ENCODE measurements at regions not wholly inside any gene's neighbourhood (a gene's known extent, or its start where the extent isn't known, plus 50 kb on each side); places are given as distances from the start of the nearest gene placed in this dataset.

DNA sequence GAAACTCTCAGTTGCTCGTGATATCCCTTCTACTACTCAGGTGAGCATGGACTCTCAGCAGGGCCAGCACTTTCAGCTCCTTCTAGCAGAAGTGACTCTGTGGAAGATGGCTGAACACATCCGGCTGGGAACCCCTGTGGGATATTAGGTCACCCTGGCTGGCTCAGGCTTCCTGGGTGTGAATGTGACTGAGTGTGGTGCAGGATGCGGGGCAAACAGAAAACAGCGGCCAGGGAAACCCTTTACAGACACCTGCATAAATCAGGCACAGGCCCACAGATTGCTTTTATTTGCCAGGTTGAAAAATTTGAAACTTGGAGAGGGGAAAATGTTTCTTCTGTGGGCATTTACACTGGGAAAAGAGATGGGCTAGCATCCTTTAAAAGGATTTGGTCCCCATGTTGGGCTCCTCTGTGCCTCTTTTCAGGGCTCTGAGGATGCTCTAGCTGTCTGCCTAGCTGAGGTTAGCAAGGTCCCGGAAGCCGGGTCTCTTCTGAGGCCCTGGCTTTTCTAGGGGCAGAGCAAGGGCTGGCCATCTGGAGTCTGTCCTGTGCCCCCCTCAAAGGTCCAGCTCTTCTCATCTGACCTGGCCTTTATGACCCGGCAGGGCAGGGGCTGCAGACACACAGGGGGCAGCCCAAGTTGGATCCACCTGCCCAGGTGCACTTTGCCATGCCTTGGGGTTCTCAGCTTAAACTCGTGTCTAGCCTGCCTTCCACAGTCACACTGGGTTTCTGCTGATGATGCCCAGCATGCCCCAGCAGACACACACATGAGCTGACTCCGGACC, 243.0 kb downstream of the SIPA1L2 start:
- FAIRE-seq: no peak
- Histone ChIP-seq H2AFZ (ENCODE audit: low read depth, low read length) (no peak overlapping the region), H3K4me1 (replicated peaks in 1 of 2; ENCODE audit: control insufficient read depth in 2 of 2, insufficient read depth in 2 of 2, low read length in 2 of 2) (no peaks in the 10 kb centered on the region), H3K9me1 (ENCODE audit: control insufficient read depth, insufficient read depth, low read length) (no peaks in the 10 kb centered on the region), H3K79me2 (ENCODE audit: control insufficient read depth, insufficient read depth, low read length) (no peaks in the 10 kb centered on the region), H3K27me3 (ENCODE audit: control insufficient read depth in 2 of 2, insufficient read depth in 2 of 2, low read length in 2 of 2) (no peaks in the 10 kb centered on the region; a peak in 1 of 5 replicates), H3K4me3 (no peak overlapping the region), H3K9ac (ENCODE audit: insufficient read depth in 1 of 2, low read depth in 2 of 2, low read length in 2 of 2) (no peak overlapping the region), H3K27ac (ENCODE audit: extremely low read depth, low read depth, low read length) (no peak overlapping the region), H3K36me3 (ENCODE audit: control insufficient read depth, insufficient read depth, low read length) (no peaks in the 10 kb centered on the region), H3K9me3 (replicated peaks; ENCODE audit: control insufficient read depth, insufficient read depth, low read depth, low read length) (no peaks in the 10 kb centered on the region), H3K4me2 (ENCODE audit: insufficient read depth, low read length) (no peak overlapping the region), H4K20me1 (replicated peaks; ENCODE audit: control insufficient read depth, insufficient read depth, low read length) (no peaks in the 10 kb centered on the region)
- intact Hi-C loops (cut with micrococcal nuclease) (no loop called here), in situ Hi-C loops (cut with MboI) (no loop called here)
- 4% methylated on average over 9 of the region's 9 CpGs for WGBS (ENCODE audit: insufficient coverage, low coverage, missing lambda C conversion rate)
- no peak for TF ChIP-seq KLF1 (tag; IDR thresholded peaks at IDR 0.05)
- TF ChIP-seq ZNF77 (CRISPR knock-in tag; IDR thresholded peaks at IDR 0.05): no peak
- TF ChIP-seq FIP1L1 (IDR thresholded peaks at IDR 0.05; ENCODE audit: low read depth, low read length, poor library complexity, severe bottlenecking): no peak
- TF ChIP-seq XRCC4 (IDR thresholded peaks at IDR 0.05; ENCODE audit: extremely low read depth, insufficient read depth, insufficient read length): no peak
- TF ChIP-seq, protein P1, sequence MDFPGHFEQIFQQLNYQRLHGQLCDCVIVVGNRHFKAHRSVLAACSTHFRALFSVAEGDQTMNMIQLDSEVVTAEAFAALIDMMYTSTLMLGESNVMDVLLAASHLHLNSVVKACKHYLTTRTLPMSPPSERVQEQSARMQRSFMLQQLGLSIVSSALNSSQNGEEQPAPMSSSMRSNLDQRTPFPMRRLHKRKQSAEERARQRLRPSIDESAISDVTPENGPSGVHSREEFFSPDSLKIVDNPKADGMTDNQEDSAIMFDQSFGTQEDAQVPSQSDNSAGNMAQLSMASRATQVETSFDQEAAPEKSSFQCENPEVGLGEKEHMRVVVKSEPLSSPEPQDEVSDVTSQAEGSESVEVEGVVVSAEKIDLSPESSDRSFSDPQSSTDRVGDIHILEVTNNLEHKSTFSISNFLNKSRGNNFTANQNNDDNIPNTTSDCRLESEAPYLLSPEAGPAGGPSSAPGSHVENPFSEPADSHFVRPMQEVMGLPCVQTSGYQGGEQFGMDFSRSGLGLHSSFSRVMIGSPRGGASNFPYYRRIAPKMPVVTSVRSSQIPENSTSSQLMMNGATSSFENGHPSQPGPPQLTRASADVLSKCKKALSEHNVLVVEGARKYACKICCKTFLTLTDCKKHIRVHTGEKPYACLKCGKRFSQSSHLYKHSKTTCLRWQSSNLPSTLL (IDR thresholded peaks at IDR 0.05): no peak
- TF ChIP-seq STAT5B (CRISPR knock-in tag; IDR thresholded peaks at IDR 0.05): no peak
- no peak for TF ChIP-seq SAP30 (IDR thresholded peaks at IDR 0.05; ENCODE audit: borderline replicate concordance, insufficient read depth, low read depth, low read length, poor library complexity, severe bottlenecking)
- TF ChIP-seq SMARCB1 (IDR thresholded peaks at IDR 0.05; ENCODE audit: insufficient read length, low read depth): no peak
- TF ChIP-seq ZNF133 (CRISPR knock-in tag; IDR thresholded peaks at IDR 0.05): no peak
- TF ChIP-seq JUND (IDR thresholded peaks at IDR 0.05; ENCODE audit: borderline replicate concordance, low read depth, low read length): no peak
- no peak for TF ChIP-seq JUND (tag; IDR thresholded peaks at IDR 0.05; ENCODE audit: borderline replicate concordance, low read depth, low read length)
- no peak for TF ChIP-seq XRCC5 (IDR thresholded peaks at IDR 0.05; ENCODE audit: low read depth, low read length)
- no peak for TF ChIP-seq EZH2 (IDR thresholded peaks at IDR 0.05; ENCODE audit: borderline replicate concordance, low read depth, low read length)
- TF ChIP-seq ZNF778 (CRISPR knock-in tag; IDR thresholded peaks at IDR 0.05): no peak
- TF ChIP-seq ZNF436 (CRISPR knock-in tag; IDR thresholded peaks at IDR 0.05): no peak
- no peak for TF ChIP-seq KLF13 (tag; IDR thresholded peaks at IDR 0.05; ENCODE audit: borderline replicate concordance, low read depth)
- ChIA-PET POLR2A (interaction anchor here (0.6 kb wide), 1 partner anchor 423 kb away, joined by 3 read pairs; no protein-coding TSS in a partner anchor), CTCF (ENCODE audit: low intra/inter-chr PET ratio) (no interaction called here)
- no peak for DNase-seq (ENCODE audit: extremely low read depth in 1 of 4, low spot score in 3 of 4)
- no peak for ATAC-seq
- BruUV-seq (replicated peaks): no TSS peak

Data from K562 (cell line).